SU-DHL-6 (cell line): ENCODE measurements at regions not wholly inside any gene's neighbourhood (a gene's known extent, or its start where the extent isn't known, plus 50 kb on each side); places are given as distances from the start of the nearest gene placed in this dataset.

Source experiments
- H2AFZ ChIP-seq: fragments of 200-600 bp; sonication (generic); 2 replicates; pipeline ENCODE4 v1.6.1; 2014; ENCODE audit warnings: low read depth, mild to moderate bottlenecking, moderate library complexity, mixed read lengths, antibody characterized with exemption, low read length; ENCODE audit not compliant: severe bottlenecking
- H3F3A ChIP-seq: fragments of 200-600 bp; shearing (Covaris generic); 2 replicates; pipeline ENCODE4 v1.6.0; 2016; ENCODE audit warnings: antibody characterized with exemption, mild to moderate bottlenecking; ENCODE audit not compliant: insufficient read depth
- H3K27ac ChIP-seq: fragments of 200-600 bp; sonication (generic); 2 replicates; pipeline ENCODE4 v1.5.1; 2016; ENCODE audit warnings: low read depth, mild to moderate bottlenecking, low read length, moderate library complexity, mixed read lengths
- H3K27me3 ChIP-seq: fragments of 200-600 bp; sonication (generic), shearing (Covaris generic); 2 replicates; pipeline ENCODE4 v1.6.0; 2014; ENCODE audit warnings: mild to moderate bottlenecking, low read length
- H3K36me3 ChIP-seq: fragments of 200-600 bp; sonication (generic); 2 replicates; pipeline ENCODE4 v1.6.1; 2014; ENCODE audit warnings: mild to moderate bottlenecking, low read length, mixed read lengths
- H3K4me2 ChIP-seq: fragments of 300-600, 200-600 bp; shearing (Covaris generic), sonication (generic); 2 replicates; pipeline ENCODE4 v1.6.0; 2014; ENCODE audit warnings: low read length, low read depth, mild to moderate bottlenecking; ENCODE audit not compliant: poor library complexity, severe bottlenecking
- H3K4me3 ChIP-seq: fragments of 200-600 bp; sonication (generic); 2 replicates; pipeline ENCODE4 v1.5.1; 2014; ENCODE audit warnings: antibody characterized with exemption, low read length, mild to moderate bottlenecking, mixed read lengths; ENCODE audit not compliant: insufficient read depth, poor library complexity, severe bottlenecking
- H3K79me2 ChIP-seq: fragments of 200-600 bp; sonication (generic); 2 replicates; pipeline ENCODE4 v1.6.1; 2014; ENCODE audit warnings: mild to moderate bottlenecking, low read length, moderate library complexity; ENCODE audit not compliant: insufficient read depth
- H3K9ac ChIP-seq: fragments of 200-600 bp; sonication (generic); 2 replicates; pipeline ENCODE4 v1.7.0; 2014; ENCODE audit warnings: mild to moderate bottlenecking, low read length
- H3K9me2 ChIP-seq: fragments of 200-600 bp; sonication (generic); replicated peaks from 2 replicates; pipeline ENCODE4 v1.6.1; 2014; ENCODE audit warnings: low read length; ENCODE audit not compliant: insufficient read depth
- H3K9me3 ChIP-seq: fragments of 200-600 bp; sonication (generic); 2 replicates; pipeline ENCODE4 v1.6.1; 2014; ENCODE audit warnings: low read length, mixed read lengths; ENCODE audit not compliant: insufficient read depth
- H4K20me1 ChIP-seq: fragments of 200-600 bp; sonication (generic); 2 replicates; pipeline ENCODE4 v1.6.1; 2014; ENCODE audit warnings: low read depth, mild to moderate bottlenecking, antibody characterized with exemption, low read length, moderate library complexity, mixed read lengths
- EZH2phosphoT487 ChIP-seq: fragments of 200-600 bp; sonication (generic), shearing (Covaris generic); conservative IDR thresholded peaks from 2 replicates; pipeline ENCODE4 v1.6.1; 2018; ENCODE audit warnings: mild to moderate bottlenecking, antibody characterized with exemption, low read length, moderate library complexity, mixed read lengths
- TF ChIP-seq, protein P1 (sequence below): fragments of 200-600 bp; sonication (generic); IDR thresholded peaks from one replicate; pipeline ENCODE4 v1.5.1; 2017; ENCODE audit warnings: antibody characterized with exemption, mild to moderate bottlenecking, low read length, moderate library complexity; ENCODE audit not compliant: insufficient read depth, poor library complexity, severe bottlenecking

DNA sequence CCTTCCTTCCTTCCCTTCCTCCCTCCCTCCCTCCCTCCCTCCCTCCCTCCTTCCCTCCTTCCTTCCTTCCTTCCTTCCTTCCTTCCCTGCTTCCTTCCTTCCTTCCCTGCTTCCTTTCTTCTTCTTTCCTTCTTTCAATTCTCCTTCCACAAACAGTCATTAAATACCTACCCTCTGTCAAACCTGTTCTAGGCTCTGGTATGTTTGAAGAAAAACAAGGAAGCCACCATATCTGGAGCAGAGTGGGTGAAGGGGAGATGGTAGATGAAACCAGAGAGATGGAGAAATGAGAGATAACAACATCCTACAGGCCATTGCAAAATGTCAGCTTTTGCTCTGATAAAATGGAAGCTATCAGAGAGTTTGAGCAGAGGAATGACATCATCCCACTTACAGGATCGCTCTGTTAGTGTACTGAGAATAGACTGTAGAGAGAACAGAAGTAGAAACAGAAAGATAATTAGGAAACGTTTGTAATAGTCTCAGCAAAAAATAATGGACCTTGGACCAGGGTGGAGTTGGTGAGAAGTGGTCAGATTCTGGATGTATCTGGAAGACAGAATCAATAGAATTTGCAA, 334.0 kb downstream of the STIM2 start:
- TF ChIP-seq EZH2phosphoT487: no peak
- TF ChIP-seq, protein P1, sequence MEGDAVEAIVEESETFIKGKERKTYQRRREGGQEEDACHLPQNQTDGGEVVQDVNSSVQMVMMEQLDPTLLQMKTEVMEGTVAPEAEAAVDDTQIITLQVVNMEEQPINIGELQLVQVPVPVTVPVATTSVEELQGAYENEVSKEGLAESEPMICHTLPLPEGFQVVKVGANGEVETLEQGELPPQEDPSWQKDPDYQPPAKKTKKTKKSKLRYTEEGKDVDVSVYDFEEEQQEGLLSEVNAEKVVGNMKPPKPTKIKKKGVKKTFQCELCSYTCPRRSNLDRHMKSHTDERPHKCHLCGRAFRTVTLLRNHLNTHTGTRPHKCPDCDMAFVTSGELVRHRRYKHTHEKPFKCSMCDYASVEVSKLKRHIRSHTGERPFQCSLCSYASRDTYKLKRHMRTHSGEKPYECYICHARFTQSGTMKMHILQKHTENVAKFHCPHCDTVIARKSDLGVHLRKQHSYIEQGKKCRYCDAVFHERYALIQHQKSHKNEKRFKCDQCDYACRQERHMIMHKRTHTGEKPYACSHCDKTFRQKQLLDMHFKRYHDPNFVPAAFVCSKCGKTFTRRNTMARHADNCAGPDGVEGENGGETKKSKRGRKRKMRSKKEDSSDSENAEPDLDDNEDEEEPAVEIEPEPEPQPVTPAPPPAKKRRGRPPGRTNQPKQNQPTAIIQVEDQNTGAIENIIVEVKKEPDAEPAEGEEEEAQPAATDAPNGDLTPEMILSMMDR: no peak
- H3K9me2 ChIP-seq: no peaks in the 10 kb centered on the region
- H3K36me3 ChIP-seq: no peaks in the 10 kb centered on the region
- no peak overlapping the region for H3K9ac ChIP-seq
- no peak overlapping the region for H2AFZ ChIP-seq
- no peak overlapping the region for H3K4me3 ChIP-seq
- H3F3A ChIP-seq: no peaks in the 10 kb centered on the region
- H3K27ac ChIP-seq: no peak overlapping the region
- no peaks in the 10 kb centered on the region for H3K9me3 ChIP-seq
- H4K20me1 ChIP-seq: no peaks in the 10 kb centered on the region
- H3K79me2 ChIP-seq: no peaks in the 10 kb centered on the region
- no peak overlapping the region for H3K4me2 ChIP-seq
- no peaks in the 10 kb centered on the region for H3K27me3 ChIP-seq

- Histone ChIP-seq H3F3A (no peaks in the 10 kb centered on the region), H3K27me3 (no peaks in the 10 kb centered on the region; the same call in 1 of the 2 replicates), H3K9me3 (no peaks in the 10 kb centered on the region), H3K4me3 (no peak overlapping the region), H3K79me2 (no peaks in the 10 kb centered on the region), H3K4me2 (no peak overlapping the region), H3K36me3 (no peaks in the 10 kb centered on the region), H3K9me2 (no peaks in the 10 kb centered on the region), H4K20me1 (no peaks in the 10 kb centered on the region), H3K9ac (no peak overlapping the region), H3K27ac (no peak overlapping the region), H2AFZ (no peak overlapping the region)
- TF ChIP-seq, protein P1: no peak
- TF ChIP-seq EZH2phosphoT487: no peak
Observed at GRCh38 chr4:27198246-27198645, 337.6 kb downstream of the STIM2 start.

DNA sequence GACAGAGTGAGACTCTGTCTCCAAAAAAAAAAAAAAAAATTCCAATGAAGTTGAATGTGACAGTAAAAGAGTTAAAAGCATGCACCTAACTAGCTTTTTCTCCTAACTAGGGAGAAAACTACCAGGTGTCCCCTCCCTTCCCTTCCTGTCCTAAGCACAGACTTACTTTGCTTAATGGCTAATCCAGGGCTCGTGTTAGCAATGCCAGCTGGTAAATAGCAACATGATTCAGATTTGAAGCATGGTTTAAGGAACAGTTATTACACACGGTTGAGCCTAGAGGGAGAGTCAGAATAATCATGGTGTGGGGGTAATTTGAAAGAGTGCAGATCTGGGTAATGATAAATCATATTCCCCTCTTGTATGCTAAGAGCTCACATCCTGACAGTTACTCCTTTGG, 338.3 kb downstream of the STIM2 start:
- Histone ChIP-seq H3F3A (no peaks in the 10 kb centered on the region), H3K27me3 (no peaks in the 10 kb centered on the region; the same call in 1 of the 2 replicates), H3K4me2 (no peak overlapping the region), H3K79me2 (no peaks in the 10 kb centered on the region), H3K4me3 (no peak overlapping the region), H3K9me3 (no peaks in the 10 kb centered on the region), H3K9ac (no peak overlapping the region), H2AFZ (no peak overlapping the region), H3K9me2 (no peaks in the 10 kb centered on the region), H3K27ac (no peak overlapping the region), H4K20me1 (no peaks in the 10 kb centered on the region), H3K36me3 (no peaks in the 10 kb centered on the region)
- no peak for TF ChIP-seq EZH2phosphoT487
- TF ChIP-seq, protein P1: no peak
